ENCODE measurements at regions not wholly inside any gene's neighbourhood (a gene's known extent, or its start where the extent isn't known, plus 50 kb on each side); places are given as distances from the start of the nearest gene placed in this dataset.

GRCh38 chr12:126688556-126688955, 1578.4 kb upstream of the TMEM132C start:
- Histone ChIP-seq H3K36me3 (ENCODE audit: control insufficient read depth, insufficient read depth, low read length) (no peaks in the 10 kb centered on the region), H3K4me3 (replicated peaks; ENCODE audit: low read depth, low read length) (no peak overlapping the region), H3K27me3 (replicated peaks; ENCODE audit: control insufficient read depth, insufficient read depth, low read length) (no peaks in the 10 kb centered on the region)
- TF ChIP-seq CTCF (IDR thresholded peaks at IDR 0.05; ENCODE audit: insufficient read depth, low read length, poor library complexity, severe bottlenecking), result no peak
- no peak for DNase-seq (ENCODE audit: extremely low read depth, insufficient read length)

- no peaks in the 10 kb centered on the region for H3K36me3 ChIP-seq (ENCODE audit: control insufficient read depth, insufficient read depth, low read length)
- no peak for DNase-seq (ENCODE audit: extremely low read depth, insufficient read length)
- TF ChIP-seq CTCF (IDR thresholded peaks at IDR 0.05; ENCODE audit: insufficient read depth, low read length, poor library complexity, severe bottlenecking), result no peak
- no peaks in the 10 kb centered on the region for H3K27me3 ChIP-seq (replicated peaks; ENCODE audit: control insufficient read depth, insufficient read depth, low read length)
- no peak overlapping the region for H3K4me3 ChIP-seq (replicated peaks; ENCODE audit: low read depth, low read length)
Measured at GRCh38 chr12:126700096-126700495, 1566.9 kb upstream of the TMEM132C start.

GRCh38 chr12:126704609-126705008, 1562.4 kb upstream of the TMEM132C start:
- TF ChIP-seq CTCF (IDR thresholded peaks at IDR 0.05; ENCODE audit: insufficient read depth, low read length, poor library complexity, severe bottlenecking), result no peak
- Histone ChIP-seq H3K27me3 (replicated peaks; ENCODE audit: control insufficient read depth, insufficient read depth, low read length) (no peaks in the 10 kb centered on the region), H3K36me3 (ENCODE audit: control insufficient read depth, insufficient read depth, low read length) (no peaks in the 10 kb centered on the region), H3K4me3 (replicated peaks; ENCODE audit: low read depth, low read length) (no peak overlapping the region)
- DNase-seq (ENCODE audit: extremely low read depth, insufficient read length), result no peak

GRCh38 chr12:126706300-126706699, 1560.7 kb upstream of the TMEM132C start:
- Histone ChIP-seq H3K4me3 (replicated peaks; ENCODE audit: low read depth, low read length) (no peak overlapping the region), H3K27me3 (replicated peaks; ENCODE audit: control insufficient read depth, insufficient read depth, low read length) (no peaks in the 10 kb centered on the region), H3K36me3 (ENCODE audit: control insufficient read depth, insufficient read depth, low read length) (no peaks in the 10 kb centered on the region)
- DNase-seq (ENCODE audit: extremely low read depth, insufficient read length), result no peak
- TF ChIP-seq CTCF (IDR thresholded peaks at IDR 0.05; ENCODE audit: insufficient read depth, low read length, poor library complexity, severe bottlenecking), result no peak

- TF ChIP-seq CTCF (IDR thresholded peaks at IDR 0.05; ENCODE audit: insufficient read depth, low read length, poor library complexity, severe bottlenecking), result no peak
- DNase-seq (ENCODE audit: extremely low read depth, insufficient read length), result no peak
Measured at GRCh38 chr12:126708492-126708896, 1558.5 kb upstream of the TMEM132C start.

GRCh38 chr12:126718365-126718764, 1548.6 kb upstream of the TMEM132C start:
- Histone ChIP-seq H3K4me3 (replicated peaks; ENCODE audit: low read depth, low read length) (no peak overlapping the region), H3K36me3 (ENCODE audit: control insufficient read depth, insufficient read depth, low read length) (no peaks in the 10 kb centered on the region), H3K27me3 (replicated peaks; ENCODE audit: control insufficient read depth, insufficient read depth, low read length) (no peaks in the 10 kb centered on the region)
- no peak for TF ChIP-seq CTCF (IDR thresholded peaks at IDR 0.05; ENCODE audit: insufficient read depth, low read length, poor library complexity, severe bottlenecking)
- DNase-seq (ENCODE audit: extremely low read depth, insufficient read length), result no peak

More at GRCh38 chr12:126708492-126708896, 1558.5 kb upstream of the TMEM132C start:
- Histone ChIP-seq H3K27me3 (replicated peaks; ENCODE audit: control insufficient read depth, insufficient read depth, low read length) (no peaks in the 10 kb centered on the region), H3K36me3 (ENCODE audit: control insufficient read depth, insufficient read depth, low read length) (no peaks in the 10 kb centered on the region), H3K4me3 (replicated peaks; ENCODE audit: low read depth, low read length) (no peak overlapping the region)

All from GM06990 (cell line).